ENCODE measurements at regions not wholly inside any gene's neighbourhood (a gene's known extent, or its start where the extent isn't known, plus 50 kb on each side); places are given as distances from the start of the nearest gene placed in this dataset.

GRCh38 chr9:87128844-87129493 lies 181.7 kb upstream of the GAS1 start:
- no peak for DNase-seq (ENCODE audit: low read depth)
- H3K4me3 ChIP-seq (ENCODE audit: low read depth, low read length), result no peak overlapping the region
- no peak for TF ChIP-seq CTCF (conservative IDR thresholded peaks at IDR 0.05; ENCODE audit: low read depth, low read length)

GRCh38 chr9:87135074-87135473 lies 187.8 kb upstream of the GAS1 start:
- TF ChIP-seq CTCF (conservative IDR thresholded peaks at IDR 0.05; ENCODE audit: low read depth, low read length), result no peak
- H3K4me3 ChIP-seq (ENCODE audit: low read depth, low read length), result no peak overlapping the region
- DNase-seq (ENCODE audit: low read depth), result no peak

- no peak for DNase-seq (ENCODE audit: low read depth)
- no peak overlapping the region for H3K4me3 ChIP-seq (ENCODE audit: low read depth, low read length)
- no peak for TF ChIP-seq CTCF (conservative IDR thresholded peaks at IDR 0.05; ENCODE audit: low read depth, low read length)
These were observed 190.4 kb upstream of the GAS1 start for GRCh38 chr9:87137718-87138117.

GRCh38 chr9:87138128-87139040 lies 191.1 kb upstream of the GAS1 start:
- H3K4me3 ChIP-seq (ENCODE audit: low read depth, low read length), result no peak overlapping the region
- DNase-seq (ENCODE audit: low read depth), result no peak
- TF ChIP-seq CTCF (conservative IDR thresholded peaks at IDR 0.05; ENCODE audit: low read depth, low read length), result no peak

- no peak for DNase-seq (ENCODE audit: low read depth)
- no peak overlapping the region for H3K4me3 ChIP-seq (ENCODE audit: low read depth, low read length)
- TF ChIP-seq CTCF (conservative IDR thresholded peaks at IDR 0.05; ENCODE audit: low read depth, low read length), result no peak
These were observed 191.9 kb upstream of the GAS1 start for GRCh38 chr9:87139099-87139730.

GRCh38 chr9:87140142-87140541 lies 192.8 kb upstream of the GAS1 start:
- no peak for TF ChIP-seq CTCF (conservative IDR thresholded peaks at IDR 0.05; ENCODE audit: low read depth, low read length)
- DNase-seq (ENCODE audit: low read depth), result no peak
- no peak overlapping the region for H3K4me3 ChIP-seq (ENCODE audit: low read depth, low read length)

Measured in choroid plexus epithelial cell (primary cell).